CD4-positive, alpha-beta T cell treated with Interleukin-4 for 4 hours (primary cell): ENCODE measurements at regions not wholly inside any gene's neighbourhood (a gene's known extent, or its start where the extent isn't known, plus 50 kb on each side); places are given as distances from the start of the nearest gene placed in this dataset.
"Not testable (repeated sequence)": the region's sequence is repeated elsewhere in the genome, so short reads cannot be mapped to it uniquely, and the experiment has no call there.

ENCODE experiments used
- DNase-seq: peaks from one replicate; pipeline ENCODE4 v3.0.0-alpha.2; 2020

DNA sequence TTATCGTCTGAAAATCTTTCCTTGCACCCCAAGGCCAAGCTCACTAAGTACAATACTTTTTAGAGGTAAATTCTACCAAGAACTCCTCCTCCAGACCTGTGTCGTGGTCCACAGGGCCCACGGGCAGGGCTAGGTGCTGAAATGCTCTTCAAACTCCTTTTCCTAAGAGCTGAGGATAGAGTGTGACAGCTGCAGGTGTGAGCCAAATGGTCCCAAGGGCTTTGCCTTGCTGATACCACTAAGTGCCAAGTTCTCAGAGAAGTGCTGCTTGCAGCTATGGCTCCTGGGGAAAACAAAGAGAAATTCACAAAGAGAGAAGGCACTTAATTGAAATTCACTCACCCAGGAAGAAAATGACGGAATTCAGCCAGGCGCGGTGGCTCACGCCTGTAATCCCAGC lies 868.9 kb upstream of the AUTS2 start:
- no peak for DNase-seq

DNA sequence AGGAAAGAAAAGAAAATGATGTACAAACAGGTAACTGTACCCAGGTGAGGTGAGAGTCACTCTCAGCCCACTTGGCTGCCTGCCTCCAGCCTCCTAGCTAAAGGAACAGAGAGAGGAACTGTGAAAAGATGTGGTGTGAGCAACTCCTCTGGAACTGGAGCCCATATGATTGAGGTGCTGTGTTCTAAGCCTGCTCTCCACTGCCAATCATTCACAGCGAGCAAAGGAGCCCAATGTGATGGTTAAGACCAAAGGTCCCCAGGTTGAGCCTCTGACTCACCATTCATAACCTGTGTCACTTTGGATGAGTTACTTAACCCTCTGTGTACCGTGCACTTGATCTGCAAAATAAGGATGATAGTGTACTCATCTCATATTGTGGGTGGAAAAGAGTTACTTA lies 868.1 kb upstream of the AUTS2 start:
- no peak for DNase-seq

DNA sequence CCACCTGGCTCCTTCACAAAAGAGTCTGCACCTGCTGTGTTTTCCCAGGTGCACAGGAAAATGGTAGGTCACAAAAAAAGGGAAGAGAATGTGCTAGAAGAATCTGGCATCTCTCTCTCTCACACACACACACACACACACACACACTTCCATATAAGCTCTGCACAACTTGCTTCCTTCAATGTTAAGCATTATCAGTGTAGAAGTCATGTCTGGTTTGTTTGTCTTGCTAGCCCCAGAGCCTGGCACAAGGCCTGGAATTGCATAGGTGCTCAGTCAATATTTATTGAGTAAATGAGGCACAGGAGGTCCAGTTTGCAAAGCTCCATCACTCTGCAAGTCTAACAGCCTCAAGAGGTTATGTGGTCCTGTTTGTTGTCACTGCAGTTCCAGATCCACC lies 867.3 kb upstream of the AUTS2 start:
- no peak for DNase-seq

DNA sequence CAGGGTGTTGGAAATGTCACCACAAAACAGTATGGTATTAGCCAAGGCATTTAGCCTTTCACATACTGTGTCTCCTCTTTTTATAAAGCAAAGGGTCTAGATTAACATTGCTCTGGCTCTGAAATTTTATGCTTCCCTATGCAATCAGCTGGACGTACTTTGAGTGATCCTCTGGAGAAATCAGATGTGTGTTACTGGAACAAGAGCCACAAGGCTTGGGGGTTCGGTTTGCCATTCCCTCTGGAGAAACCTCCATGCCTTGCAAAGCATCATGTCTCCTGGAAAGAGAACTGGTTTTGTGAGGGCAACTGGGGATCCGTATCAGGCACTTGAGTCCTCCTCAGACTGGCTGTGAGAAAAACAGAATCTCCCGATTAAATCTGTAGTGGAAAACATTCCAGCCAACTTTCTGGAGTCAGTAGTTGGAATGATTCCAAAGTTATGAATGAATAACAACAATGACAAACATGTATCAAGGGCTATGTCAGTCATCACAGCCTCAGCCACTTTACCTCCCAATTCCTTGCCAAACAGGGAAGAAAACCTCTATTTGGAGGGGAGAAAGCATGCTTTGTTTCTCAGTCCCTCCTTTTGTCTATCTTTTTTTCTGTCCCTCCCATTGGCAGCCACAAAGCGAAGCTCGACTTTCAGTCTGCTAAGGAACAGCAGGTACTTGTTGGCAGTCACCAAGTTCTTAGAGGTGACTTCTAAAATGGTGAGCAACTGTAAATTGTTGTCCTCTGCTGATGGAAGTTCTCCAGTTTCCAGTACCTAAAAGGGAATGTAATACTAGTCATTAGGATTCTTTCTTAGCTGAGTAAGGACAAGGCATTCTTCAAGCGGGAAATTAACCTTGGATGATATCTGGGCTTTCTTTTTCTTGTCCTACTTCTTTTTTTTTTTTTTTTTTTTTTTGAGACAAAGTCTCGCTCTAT lies 864.8 kb upstream of the AUTS2 start:
- no peak for DNase-seq

DNA sequence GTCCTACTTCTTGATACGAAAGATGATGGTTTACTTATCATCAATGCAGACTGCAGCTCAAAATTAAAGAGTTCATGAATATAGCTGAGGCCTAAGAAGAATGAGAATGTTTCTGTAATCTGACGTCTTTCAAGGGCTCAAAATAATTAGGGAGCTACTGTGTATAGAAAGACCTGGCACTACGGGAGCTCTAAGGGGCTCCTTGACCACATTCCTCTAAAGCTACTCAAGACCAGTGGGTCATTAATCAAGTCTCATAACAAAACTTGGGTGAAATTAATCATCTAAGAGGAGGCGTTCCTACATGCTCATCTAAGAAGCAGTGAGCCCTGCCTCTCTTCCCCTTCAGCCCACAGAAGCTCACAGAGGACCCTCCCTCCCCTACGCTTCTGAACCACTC lies 863.8 kb upstream of the AUTS2 start:
- DNase-seq: no peak

DNA sequence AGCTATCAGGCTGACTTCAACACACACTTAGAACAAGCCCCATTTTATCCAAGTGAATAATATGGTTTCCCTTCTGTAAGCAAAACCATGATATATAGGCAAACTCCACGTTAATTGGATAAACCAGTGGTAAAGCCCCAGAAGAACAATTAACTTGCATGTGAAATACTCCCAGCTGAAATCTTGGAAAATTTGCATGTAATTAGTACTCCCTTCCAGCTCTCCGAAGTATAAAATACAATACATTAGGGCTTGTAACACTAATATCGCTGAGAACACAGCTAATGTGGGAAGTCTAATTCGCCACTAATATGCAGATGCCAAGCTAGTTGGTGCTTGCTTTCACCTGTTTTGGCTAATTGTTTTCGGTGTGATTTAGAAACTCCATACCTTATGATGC lies 859.0 kb upstream of the AUTS2 start:
- DNase-seq: no peak

DNA sequence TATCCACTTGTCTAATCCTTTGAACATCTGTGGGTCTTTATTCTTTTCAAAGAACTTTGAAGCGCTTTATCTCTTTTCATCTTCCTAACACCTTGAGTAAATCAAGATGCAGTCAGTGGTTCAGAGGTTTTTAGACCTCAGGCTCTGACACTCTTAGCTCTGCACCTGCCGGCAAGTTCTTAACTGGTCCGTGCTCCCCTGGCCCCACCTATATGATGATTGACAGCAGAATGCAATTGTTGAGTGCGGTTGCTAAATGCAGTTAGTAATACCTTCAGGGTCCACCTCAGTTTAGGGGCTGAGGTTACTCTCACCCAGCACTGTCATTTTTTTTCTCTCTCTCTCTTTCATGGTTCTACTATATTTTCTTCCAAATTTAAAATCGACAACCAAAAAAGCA lies 854.2 kb upstream of the AUTS2 start:
- no peak for DNase-seq

DNA sequence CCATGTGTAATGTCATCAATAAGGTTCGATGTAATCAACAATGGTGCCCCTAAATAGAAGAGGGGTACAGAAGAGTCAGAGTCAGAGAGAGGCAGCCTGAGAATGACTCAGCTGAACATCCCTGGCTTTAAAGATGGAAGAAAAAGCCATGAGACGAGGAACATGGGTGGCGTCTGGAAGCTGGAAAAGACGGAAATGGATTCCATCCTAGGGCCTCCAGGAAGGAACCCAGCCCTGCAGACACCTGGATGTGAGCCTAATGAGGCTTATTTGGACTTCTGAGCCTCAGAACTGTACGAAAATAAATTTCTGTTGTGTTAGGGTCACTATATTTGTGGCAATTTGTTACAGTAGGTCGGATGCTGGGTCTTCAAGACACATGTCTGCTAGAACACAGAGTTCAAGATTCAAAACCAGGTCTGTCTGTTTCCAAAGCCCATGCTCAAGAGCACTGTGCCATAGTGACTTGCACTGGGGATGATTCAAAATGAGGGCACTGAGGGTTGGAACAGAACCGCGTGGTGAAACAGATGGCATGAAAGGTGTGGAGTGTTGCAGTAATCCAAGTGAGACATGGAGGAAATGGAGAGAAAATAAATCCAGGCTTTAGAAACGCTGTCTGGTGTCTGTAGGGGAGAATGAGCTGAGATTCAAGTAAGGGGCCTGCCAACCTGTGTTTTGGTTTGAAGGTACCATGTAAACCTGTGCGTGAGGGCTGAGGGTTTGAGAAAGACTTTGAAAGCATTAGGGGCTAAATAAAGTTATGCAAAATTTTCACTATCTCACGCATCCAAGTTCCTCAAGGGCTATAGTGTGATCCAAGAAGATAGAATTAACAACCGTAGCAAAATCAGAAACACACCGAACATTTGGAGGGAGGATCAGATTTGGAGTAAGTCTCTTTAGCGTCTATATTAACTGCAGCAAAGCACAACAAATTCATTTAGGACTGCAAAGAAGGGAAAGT lies 849.1 kb upstream of the AUTS2 start:
- no peak for DNase-seq

DNA sequence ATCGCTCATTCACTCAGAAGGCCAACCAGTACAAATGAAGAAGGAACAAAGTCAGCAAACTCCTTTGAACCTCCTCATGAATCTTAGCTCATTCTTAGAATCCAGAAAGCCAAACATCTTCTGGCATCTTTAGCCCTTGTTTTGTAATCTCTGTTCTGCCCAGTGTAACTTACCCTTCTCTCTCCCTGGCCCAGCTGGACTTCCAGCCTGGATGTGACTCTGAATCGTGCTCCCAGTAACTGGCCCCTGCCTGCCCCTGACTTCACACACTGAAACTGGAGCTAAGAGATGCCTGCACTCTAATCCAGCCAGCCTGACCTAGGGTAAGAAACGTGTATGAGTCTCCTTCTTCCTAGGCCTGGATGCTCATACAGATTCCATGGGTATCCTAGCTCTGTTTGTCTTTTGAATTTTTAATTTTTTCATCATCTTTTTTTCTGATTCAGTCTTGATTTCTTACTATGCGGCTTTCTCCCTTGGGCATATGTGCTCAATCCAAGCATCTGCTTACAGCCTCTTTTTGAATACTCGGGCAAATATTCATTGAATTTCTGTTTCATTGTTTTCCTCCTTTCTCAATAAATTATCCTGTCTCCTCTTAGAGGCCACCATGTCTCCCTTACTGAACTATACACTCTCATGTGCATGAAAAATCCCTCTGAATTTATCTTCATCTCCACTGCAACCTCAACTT lies 845.6 kb upstream of the AUTS2 start:
- no peak for DNase-seq

DNA sequence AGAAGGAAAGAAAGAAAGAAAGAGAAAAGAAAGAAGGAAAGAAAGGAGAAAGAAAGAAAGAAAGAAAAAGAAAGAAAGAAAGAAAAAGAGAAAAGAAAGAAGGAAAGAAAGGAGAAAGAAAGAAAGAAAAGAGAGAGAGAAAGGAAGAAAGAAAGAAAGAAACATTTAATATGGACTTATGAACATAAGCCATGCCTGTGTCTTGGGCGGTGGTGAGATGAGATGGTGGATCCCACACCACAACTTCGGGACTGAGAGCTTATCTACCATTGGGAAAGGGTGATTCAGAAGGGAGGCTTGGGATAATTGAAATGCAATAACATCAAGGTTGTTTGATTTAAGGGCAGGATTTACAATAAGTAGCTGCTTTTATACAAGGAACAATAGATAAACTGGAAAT lies 843.9 kb upstream of the AUTS2 start:
- DNase-seq: no peak

DNA sequence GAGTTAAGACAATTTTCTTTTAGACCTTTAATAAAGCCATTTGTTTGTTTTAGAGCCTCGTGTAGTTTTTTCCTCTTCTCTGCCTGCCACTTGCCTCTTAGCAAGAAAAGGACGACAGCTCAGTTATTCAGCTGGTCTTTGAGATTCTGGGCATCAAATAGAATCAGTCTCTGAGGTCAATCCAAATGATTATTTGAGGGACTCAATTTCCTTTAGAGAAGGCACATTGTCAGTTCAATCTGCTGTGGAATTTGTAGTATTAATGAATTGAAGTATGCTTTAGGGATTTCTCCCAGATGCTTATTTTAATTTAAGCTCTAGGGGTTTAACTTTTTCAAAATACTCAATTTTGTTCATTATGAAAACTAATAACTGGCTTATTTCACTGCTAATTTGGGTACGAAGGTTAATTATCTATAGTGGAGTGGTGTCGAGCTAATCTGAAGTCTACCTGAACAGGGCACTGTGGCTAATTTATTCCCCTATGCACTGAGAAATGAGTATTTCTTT lies 841.2 kb upstream of the AUTS2 start:
- no peak for DNase-seq

DNA sequence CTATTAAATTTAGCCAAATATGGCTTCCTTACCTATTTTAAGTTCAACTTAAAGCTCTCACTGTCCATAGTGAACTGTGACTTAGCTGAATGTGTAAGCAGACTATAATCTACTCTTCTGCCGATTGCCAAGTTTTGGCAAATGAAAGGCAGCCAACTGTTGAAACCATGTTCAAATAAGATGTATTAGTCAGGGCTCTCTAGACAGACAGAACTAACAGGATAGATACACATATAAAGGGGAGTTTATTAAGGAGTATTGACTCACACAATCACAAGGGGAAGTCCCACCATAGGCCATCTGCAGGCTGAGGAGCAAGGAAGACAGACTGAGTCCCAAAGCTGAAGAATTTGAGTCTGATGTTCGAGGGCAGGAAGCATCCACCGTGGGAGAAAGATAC lies 837.7 kb upstream of the AUTS2 start:
- DNase-seq: no peak

DNA sequence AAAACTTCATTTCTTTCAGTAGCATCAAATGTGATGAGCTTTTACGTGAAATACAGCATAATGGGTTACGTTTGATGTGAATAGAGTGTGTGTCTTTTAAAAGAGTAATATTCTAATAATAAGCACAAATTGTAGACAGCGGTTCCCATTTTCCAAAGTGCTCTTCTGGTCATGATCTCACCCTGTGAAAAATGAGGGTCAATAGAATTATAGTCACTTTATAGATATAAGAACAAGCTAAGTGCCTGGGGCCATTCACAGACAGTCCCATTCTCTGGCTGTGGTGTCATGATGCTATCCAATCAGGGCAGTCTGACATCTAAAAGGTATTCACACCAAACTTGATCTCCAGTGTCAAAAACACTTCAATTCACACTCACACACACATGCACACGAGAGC lies 830.8 kb upstream of the AUTS2 start:
- no peak for DNase-seq

DNA sequence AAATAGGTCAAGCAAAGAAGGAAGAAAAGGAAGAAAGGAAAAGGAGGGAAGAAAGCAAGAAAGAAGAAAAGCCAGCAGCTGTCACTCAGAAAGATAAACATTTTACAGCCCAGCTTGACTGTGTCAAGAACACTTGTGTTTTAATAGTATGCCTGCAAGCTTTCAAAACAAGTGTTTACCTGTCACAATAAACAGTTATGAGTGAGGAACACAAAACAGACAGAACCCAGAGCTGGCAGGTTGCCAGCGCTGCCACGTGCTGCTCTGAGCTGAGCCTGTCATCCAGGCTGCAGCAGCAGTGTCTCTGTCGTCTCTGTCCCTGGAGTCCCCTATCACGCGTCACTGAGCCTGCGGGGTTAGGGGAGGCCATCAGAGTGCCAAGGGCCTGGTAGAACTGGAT lies 827.6 kb upstream of the AUTS2 start:
- DNase-seq: no peak

DNA sequence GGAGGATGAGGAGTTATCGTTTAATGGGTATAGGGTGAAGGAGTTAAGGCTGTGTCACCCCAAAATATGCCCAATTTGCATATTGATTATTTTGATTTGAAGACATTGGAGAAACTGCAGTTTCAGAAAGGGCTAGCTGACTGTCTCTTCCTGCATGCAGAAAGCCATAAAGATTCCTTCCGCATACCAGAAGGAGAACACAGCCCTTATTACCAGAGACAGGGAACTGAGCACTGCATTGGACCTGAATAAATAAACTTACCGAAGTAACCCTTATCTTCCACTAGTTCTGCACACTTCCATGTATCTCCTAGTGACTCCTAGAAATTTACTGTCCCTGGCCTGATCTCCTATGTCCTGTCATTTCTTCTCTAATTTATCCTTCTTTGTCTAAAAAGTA lies 821.9 kb upstream of the AUTS2 start:
- no peak for DNase-seq

DNA sequence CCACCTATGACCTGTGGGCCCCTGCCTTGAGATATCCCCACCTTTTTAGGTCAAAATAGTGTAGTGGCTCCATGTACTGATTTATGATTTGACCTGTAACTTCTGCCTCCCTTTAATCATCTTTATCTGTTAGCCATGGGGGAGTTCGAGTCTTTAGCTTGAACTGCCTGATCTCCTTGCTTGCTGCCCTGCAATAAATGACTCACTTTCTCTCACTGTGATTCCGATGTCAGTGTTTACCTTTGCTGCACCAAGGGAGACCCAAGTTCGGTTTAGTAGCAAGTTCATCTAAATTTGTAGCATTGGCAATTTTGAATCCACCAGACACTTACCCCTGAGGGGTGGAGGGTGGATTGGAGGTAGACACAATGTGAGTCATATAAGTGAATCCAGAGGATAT lies 814.6 kb upstream of the AUTS2 start:
- no peak for DNase-seq

DNA sequence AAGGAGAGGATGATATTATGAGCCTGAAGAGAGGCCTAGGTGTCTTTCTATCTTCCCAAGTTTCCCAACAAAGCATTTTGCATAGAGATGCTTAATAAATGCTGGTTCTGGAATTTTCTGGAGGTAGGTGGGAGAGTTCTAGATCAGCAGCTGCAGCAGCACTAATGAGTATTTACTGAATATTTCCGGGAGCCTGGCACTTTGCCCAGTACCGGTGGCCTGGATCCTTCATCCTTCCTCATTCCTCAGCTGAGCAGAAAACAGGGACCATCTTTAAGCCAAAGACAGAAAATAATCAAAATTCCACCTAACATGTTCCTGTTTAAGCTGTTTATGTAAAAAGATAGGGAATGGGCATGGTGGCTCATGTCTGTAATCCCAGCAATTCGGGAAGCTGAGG lies 813.2 kb upstream of the AUTS2 start:
- no peak for DNase-seq

DNA sequence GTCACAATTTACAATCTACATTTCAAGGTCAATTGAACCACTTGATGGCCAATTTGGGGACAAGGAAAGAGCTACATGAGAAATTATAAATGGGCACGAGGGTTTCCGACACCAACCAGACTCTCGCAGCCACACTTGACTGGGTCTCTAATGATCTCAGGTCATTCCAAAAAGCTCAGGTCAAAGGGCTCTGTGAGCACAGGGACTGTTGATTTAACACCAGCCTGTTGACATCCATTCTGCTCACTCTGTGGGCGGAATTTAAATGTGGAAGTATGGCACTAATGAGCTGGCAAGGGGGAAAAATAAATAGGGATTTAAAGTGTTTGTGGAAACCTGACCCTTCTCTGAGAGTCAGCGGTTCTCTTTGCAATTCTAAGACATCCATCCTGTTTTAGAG lies 810.7 kb upstream of the AUTS2 start:
- no peak for DNase-seq

DNA sequence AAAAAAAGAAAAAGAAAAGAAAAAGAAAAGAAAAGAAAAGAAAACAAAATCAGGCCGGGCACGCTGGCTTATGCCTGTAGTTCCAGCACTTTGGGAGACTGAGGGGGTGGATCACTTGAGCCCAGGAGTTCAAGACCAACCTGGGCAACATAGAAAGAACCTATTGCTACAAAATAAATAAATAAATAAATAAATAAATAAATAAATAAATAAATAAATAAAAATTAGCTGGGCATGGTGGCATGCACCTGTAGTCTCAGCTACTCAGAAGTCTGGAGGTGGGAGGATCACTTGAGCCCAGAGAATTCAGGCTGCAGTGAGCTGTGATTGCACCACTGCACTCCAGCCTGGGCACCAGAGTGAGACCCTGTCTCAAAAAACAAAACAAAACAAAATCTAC lies 809.7 kb upstream of the AUTS2 start:
- not testable (repeated sequence) for DNase-seq

DNA sequence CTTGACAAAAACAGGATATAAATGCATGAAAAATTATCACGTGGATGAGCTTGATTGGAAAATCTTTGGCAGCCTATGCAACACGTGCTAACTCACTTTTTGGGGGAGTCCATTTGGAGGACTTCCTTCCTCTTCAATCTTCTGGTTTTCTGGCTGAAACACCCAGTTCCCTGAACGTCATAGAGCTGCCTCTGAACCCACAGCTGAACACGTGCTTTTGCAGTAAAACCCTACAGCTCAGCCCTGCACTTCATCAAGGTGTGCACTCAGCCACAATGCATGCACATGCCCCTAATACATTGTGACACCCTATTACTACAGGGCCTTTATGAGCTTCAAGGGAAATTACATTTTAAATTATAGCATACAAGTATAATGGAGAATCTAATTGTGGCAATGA lies 808.7 kb upstream of the AUTS2 start:
- no peak for DNase-seq

DNA sequence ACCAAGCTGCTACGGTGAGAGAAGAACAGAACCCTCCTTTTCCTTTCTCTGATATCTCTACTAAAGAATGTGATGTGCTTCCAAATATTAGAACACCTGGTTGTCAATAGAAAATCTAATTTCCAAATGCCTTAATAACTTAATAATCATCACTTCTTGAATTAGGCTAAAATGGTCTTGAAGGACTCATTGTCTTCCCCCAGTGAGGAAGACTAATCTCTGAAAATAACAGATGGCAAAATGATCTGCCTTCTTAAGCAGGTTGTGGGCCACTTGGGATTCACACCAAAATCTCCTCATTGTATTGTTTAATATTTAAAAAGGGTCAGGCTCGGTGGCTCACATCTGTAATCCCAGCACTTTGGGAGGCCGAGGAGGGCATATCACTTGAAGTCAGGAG lies 805.9 kb upstream of the AUTS2 start:
- no peak for DNase-seq

DNA sequence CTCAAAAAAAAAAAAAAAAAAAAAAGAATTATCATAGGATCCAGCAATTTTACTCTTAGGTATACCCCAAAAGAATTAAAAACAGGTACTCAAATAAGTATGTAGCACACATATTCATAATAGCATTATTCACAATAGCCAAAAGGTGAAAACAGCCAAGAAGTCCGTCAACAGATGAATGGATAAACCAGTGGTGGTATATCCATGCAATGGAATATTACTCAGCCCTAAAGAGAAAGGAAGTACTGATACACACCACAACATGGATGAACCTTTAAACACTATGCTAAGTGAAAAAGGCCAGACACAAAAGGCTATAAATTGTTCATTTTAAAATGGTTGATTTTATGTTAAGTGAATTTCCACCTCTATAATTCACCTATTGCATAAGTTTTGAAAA lies 804.8 kb upstream of the AUTS2 start:
- no peak for DNase-seq

DNA sequence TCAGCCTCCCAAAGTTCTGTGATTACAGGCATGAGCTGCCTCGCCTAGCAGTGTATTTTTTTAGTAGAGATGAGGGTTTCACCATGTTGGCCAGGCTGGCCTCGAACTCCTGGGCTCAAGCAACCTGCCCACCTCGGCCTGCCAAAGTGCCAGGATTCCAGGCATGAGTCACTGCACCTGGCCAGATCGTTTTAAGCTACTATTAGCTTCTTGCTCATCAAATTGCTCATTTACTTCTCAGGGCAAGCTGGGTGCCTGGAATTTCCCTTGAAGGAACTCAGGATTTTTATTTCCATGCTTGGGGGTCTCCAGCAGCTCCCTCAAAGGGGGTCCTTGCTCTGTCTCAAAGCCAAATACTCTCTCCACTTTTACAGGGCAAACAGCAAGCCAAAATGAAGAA lies 798.0 kb upstream of the AUTS2 start:
- DNase-seq: no peak
